PC-9 (cell line): ENCODE measurements at regions not wholly inside any gene's neighbourhood (a gene's known extent, or its start where the extent isn't known, plus 50 kb on each side); places are given as distances from the start of the nearest gene placed in this dataset.
"Not testable (repeated sequence)": the region's sequence is repeated elsewhere in the genome, so short reads cannot be mapped to it uniquely, and the experiment has no call there.

Experiments used
- BruUV-seq: library from RNA; stranded (reverse); fragments of 400-500 nt; replicated peaks from 2 replicates; lab custom pipeline; 2021; lab: Mats Ljungman, UMichigan
- CTCF ChIA-PET: fragments of 300-600 bp; sonication (Branson Sonifier 250); formaldehyde crosslinking; loops from one replicate; lab custom pipeline; 2022; ENCODE audit warnings: antibody characterized with exemption; lab: Charles Lee
- POLR2A ChIA-PET: fragments of 300-600 bp; sonication (Branson Sonifier 250); formaldehyde crosslinking; loops from one replicate; lab custom pipeline; 2022; ENCODE audit warnings: antibody characterized with exemption; ENCODE audit not compliant: unreplicated experiment; lab: Charles Lee
- DNase-seq, 2 experiments: peaks; one replicate each; pipeline versions ENCODE4 v3.0.0 to v3.0.0-alpha.2; 2015 to 2022; ENCODE audit warnings: mixed read lengths in 1 of 2
- H2AFZ ChIP-seq: fragments of 200-600 bp; sonication (generic); 2 replicates; pipeline ENCODE4 v1.8.1; 2017; ENCODE audit warnings: antibody characterized with exemption
- H3F3A ChIP-seq: fragments of 200-600 bp; sonication (generic); 2 replicates; pipeline ENCODE4 v1.8.1; 2017; ENCODE audit warnings: antibody characterized with exemption, mild to moderate bottlenecking, low read depth; ENCODE audit not compliant: insufficient read depth
- H3K27ac ChIP-seq: fragments of 200-600 bp; sonication (generic); 2 replicates; pipeline ENCODE4 v1.6.1; 2016; ENCODE audit warnings: mixed run types
- H3K27me3 ChIP-seq: fragments of 200-600 bp; sonication (generic); 2 replicates; pipeline ENCODE4 v1.6.1; 2016; ENCODE audit warnings: low read depth, mixed run types; ENCODE audit not compliant: insufficient read depth
- H3K36me3 ChIP-seq: fragments of 200-600 bp; sonication (generic); 2 replicates; pipeline ENCODE4 v1.6.1; 2016; ENCODE audit warnings: low read depth, mixed run types
- H3K4me1 ChIP-seq: fragments of 200-600 bp; sonication (generic); replicated peaks from 2 replicates; pipeline ENCODE4 v1.6.1; 2016; ENCODE audit warnings: mixed run types; ENCODE audit not compliant: insufficient read depth
- H3K4me2 ChIP-seq: fragments of 200-600 bp; sonication (generic); 2 replicates; pipeline ENCODE4 v1.6.1; 2017; ENCODE audit warnings: mixed run types
- H3K4me3 ChIP-seq: fragments of 200-600 bp; sonication (generic); 2 replicates; pipeline ENCODE4 v1.6.1; 2016; ENCODE audit warnings: mixed run types
- H3K79me2 ChIP-seq: fragments of 200-600 bp; sonication (generic); 2 replicates; pipeline ENCODE4 v1.6.1; 2017; ENCODE audit warnings: low read depth, mixed run types
- H3K9me2 ChIP-seq: fragments of 200-600 bp; sonication (generic); 2 replicates; pipeline ENCODE4 v1.8.1; 2017; ENCODE audit warnings: mild to moderate bottlenecking; ENCODE audit not compliant: insufficient read depth
- H3K9me3 ChIP-seq: fragments of 200-600 bp; sonication (generic); 2 replicates; pipeline ENCODE4 v1.8.1; 2016; ENCODE audit warnings: low read depth; ENCODE audit not compliant: insufficient read depth
- H4K20me1 ChIP-seq: fragments of 200-600 bp; sonication (generic); 2 replicates; pipeline ENCODE4 v1.8.1; 2017; ENCODE audit not compliant: insufficient read depth
- EZH2 ChIP-seq: fragments of 200-600 bp; sonication (generic); IDR thresholded peaks from 2 replicates; pipeline ENCODE4 v1.8.0; 2017; ENCODE audit warnings: antibody characterized with exemption, low read depth
- intact Hi-C: fragments of 100-400 bp; cut with micrococcal nuclease; formaldehyde crosslinking; loops from one replicate; pipeline ENCODE4 v1.10.0; 2022; ENCODE audit not compliant: unreplicated experiment
- TF ChIP-seq, protein P1 (sequence below): fragments of 200-600 bp; sonication (generic); conservative IDR thresholded peaks from 2 replicates; pipeline ENCODE4 v1.6.1; 2017; ENCODE audit warnings: mixed run types, antibody characterized with exemption, mild to moderate bottlenecking, moderate library complexity

DNA sequence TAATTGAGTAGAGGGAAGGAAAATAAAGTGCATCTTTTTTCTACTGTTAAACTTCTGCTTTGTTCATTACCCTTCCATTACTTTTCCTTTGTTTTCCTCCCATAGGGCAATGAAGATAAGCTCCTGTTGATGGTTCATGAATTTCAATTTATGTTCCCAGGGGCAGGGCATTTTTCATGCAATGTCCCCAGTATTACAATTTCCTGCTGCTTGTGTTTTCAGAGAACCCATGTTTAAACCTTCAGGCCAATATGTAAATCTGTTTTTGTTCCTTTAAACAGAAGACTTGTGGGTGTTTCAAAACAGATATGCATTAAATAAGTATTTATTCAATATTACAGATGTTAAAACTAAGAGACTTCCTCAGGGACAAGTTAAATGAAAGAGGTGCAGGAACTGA is 834.5 kb downstream of the ZPLD1 start:
- DNase-seq, result no peak
- Histone ChIP-seq H3K79me2 (no peaks in the 10 kb centered on the region), H3K27ac (no peak overlapping the region), H3K27me3 (no peaks in the 10 kb centered on the region), H3K4me1 (no peaks in the 10 kb centered on the region), H4K20me1 (no peaks in the 10 kb centered on the region), H3K4me2 (no peak overlapping the region), H3F3A (no peaks in the 10 kb centered on the region), H3K4me3 (no peak overlapping the region), H3K36me3 (no peaks in the 10 kb centered on the region), H3K9me2 (no peaks in the 10 kb centered on the region; the same call in 1 of the 2 replicates), H3K9me3 (no peaks in the 10 kb centered on the region), H2AFZ (no peak overlapping the region)
- POLR2A ChIA-PET, result no interaction called here
- BruUV-seq, result no TSS peak
- intact Hi-C loops, result no loop called here
- TF ChIP-seq, protein P1, sequence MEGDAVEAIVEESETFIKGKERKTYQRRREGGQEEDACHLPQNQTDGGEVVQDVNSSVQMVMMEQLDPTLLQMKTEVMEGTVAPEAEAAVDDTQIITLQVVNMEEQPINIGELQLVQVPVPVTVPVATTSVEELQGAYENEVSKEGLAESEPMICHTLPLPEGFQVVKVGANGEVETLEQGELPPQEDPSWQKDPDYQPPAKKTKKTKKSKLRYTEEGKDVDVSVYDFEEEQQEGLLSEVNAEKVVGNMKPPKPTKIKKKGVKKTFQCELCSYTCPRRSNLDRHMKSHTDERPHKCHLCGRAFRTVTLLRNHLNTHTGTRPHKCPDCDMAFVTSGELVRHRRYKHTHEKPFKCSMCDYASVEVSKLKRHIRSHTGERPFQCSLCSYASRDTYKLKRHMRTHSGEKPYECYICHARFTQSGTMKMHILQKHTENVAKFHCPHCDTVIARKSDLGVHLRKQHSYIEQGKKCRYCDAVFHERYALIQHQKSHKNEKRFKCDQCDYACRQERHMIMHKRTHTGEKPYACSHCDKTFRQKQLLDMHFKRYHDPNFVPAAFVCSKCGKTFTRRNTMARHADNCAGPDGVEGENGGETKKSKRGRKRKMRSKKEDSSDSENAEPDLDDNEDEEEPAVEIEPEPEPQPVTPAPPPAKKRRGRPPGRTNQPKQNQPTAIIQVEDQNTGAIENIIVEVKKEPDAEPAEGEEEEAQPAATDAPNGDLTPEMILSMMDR, result no peak
- TF ChIP-seq EZH2, result no peak
- CTCF ChIA-PET, result interaction anchor here (0.6 kb wide), 1 partner anchor 113 kb away, joined by 3 read pairs; no protein-coding TSS in a partner anchor

DNA sequence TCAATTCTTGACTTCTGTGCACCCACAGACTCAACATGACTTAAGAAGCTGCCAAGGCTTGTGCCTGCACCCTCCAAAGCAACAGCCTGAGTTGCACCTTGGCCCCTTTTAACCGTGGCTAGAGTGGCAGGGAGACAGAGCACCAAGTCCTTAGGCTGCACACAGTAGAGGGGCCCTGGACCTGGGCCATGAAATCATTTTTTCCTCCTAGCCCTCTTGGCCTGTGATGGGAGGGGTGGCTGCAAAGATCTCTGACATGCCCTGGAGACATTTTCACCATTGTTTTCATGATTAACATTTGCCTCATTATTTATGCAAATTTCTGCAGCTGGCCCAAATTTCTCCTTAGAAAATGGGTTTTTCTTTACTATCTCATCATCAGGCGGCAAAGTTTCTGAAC is 836.8 kb downstream of the ZPLD1 start:
- ChIA-PET CTCF (no interaction called here), POLR2A (no interaction called here)
- no peaks in the 10 kb centered on the region for H3K79me2 ChIP-seq
- no peaks in the 10 kb centered on the region for H3K36me3 ChIP-seq
- H3K4me1 ChIP-seq, result no peaks in the 10 kb centered on the region
- no peak overlapping the region for H3K27ac ChIP-seq
- no peaks in the 10 kb centered on the region for H3K27me3 ChIP-seq
- intact Hi-C loops, result no loop called here
- no peak overlapping the region for H3K4me3 ChIP-seq
- H3F3A ChIP-seq, result no peaks in the 10 kb centered on the region
- no peak overlapping the region for H2AFZ ChIP-seq
- TF ChIP-seq, protein P1, result no peak
- no TSS peak for BruUV-seq
- H3K4me2 ChIP-seq, result no peak overlapping the region
- H4K20me1 ChIP-seq, result no peaks in the 10 kb centered on the region
- no peaks in the 10 kb centered on the region for H3K9me2 ChIP-seq
- DNase-seq, result no peak
- no peaks in the 10 kb centered on the region for H3K9me3 ChIP-seq

DNA sequence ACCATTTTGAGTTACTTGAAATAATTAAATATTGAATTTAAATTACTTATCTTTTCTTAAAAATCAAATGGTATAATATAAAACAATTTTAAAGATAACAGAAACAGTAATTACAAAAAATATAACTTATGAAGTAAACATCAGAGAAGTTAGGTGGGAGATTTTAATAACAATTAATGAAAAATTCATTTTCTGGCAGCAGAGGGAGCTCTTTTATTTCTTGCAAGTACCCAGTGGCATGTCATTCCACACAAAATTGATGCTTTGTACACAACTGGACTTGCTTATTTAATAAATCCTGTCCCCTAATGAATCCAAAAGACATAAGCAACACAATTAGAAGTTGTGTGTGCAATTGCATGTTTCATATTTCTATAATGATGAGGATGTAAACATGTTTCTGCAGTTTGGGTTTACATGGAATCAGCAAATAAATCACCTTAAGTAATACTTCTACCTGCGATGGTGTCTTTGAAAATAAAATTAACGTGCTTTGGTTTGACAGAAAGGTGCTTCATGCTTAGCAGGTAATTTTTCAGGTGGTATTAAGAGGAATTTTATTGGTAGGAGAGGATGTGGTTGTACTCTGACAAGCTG is 861.3 kb downstream of the ZPLD1 start:
- no TSS peak for BruUV-seq
- no peaks in the 10 kb centered on the region for H3K9me3 ChIP-seq
- H3F3A ChIP-seq, result no peaks in the 10 kb centered on the region
- ChIA-PET POLR2A (no interaction called here), CTCF (interaction anchor here (0.7 to 1.2 kb wide), 2 partner anchors 10 to 108 kb away, joined by 3 read pairs; no protein-coding TSS in a partner anchor)
- H4K20me1 ChIP-seq, result no peaks in the 10 kb centered on the region
- no peaks in the 10 kb centered on the region for H3K79me2 ChIP-seq
- no peaks in the 10 kb centered on the region for H3K4me1 ChIP-seq
- no peaks in the 10 kb centered on the region for H3K9me2 ChIP-seq
- intact Hi-C loops, result loop anchor here (2.0 kb wide), 1 partner anchor 623 kb away; no protein-coding TSS in a partner anchor
- TF ChIP-seq EZH2, result no peak
- TF ChIP-seq, protein P1, result peak; percentile 67
- no peaks in the 10 kb centered on the region for H3K27me3 ChIP-seq
- H3K4me3 ChIP-seq, result no peak overlapping the region
- no peak for DNase-seq
- H2AFZ ChIP-seq, result no peak overlapping the region
- H3K36me3 ChIP-seq, result no peaks in the 10 kb centered on the region
- no peak overlapping the region for H3K4me2 ChIP-seq
- no peak overlapping the region for H3K27ac ChIP-seq

DNA sequence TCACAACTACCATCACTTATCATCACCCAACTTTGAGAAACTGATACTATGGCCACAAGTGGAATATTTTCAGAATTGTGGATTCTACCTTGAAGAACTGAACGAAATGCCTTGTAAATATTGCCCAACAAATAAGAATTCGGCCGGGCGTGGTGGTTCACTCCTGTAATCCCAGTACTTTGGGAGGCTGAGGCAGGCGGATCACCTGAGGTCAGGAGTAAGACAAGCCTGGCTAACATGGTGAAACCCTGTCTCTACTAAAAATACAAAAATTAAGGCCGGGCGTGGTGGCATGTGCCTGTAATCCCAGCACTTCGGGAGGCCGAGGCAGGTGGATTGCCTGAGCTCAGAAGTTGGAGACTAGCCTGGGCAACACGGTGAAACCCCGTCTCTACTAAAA is 862.7 kb downstream of the ZPLD1 start:
- H3K27me3 ChIP-seq, CTCF ChIA-PET, POLR2A ChIA-PET, H3K27ac ChIP-seq, H3K4me3 ChIP-seq, H3K9me2 ChIP-seq, H4K20me1 ChIP-seq, H3K79me2 ChIP-seq, BruUV-seq, H3K36me3 ChIP-seq, H2AFZ ChIP-seq, H3K4me2 ChIP-seq, H3F3A ChIP-seq, DNase-seq, H3K9me3 ChIP-seq, H3K4me1 ChIP-seq: not testable (repeated sequence)
- intact Hi-C loops, result loop anchor here (2.0 kb wide), 1 partner anchor 625 kb away; no protein-coding TSS in a partner anchor
